GM23338 (cell line): ENCODE measurements at regions not wholly inside any gene's neighbourhood (a gene's known extent, or its start where the extent isn't known, plus 50 kb on each side); places are given as distances from the start of the nearest gene placed in this dataset.

ENCODE experiments used
- CREB1 ChIP-seq: fragments of 250-450 bp; sonication (Bioruptor Pico); IDR thresholded peaks from 2 replicates; pipeline ENCODE4 v1.5.0; 2020; ENCODE audit warnings: low read depth, mild to moderate bottlenecking, moderate library complexity
- EZH2phosphoT487 ChIP-seq: fragments of 200-600 bp; sonication (generic); IDR thresholded peaks from one replicate; pipeline ENCODE4 v1.8.1; 2018; ENCODE audit warnings: antibody characterized with exemption; ENCODE audit not compliant: unreplicated experiment
- JUNB ChIP-seq: IDR thresholded peaks from one replicate; pipeline ENCODE4 v1.6.1; 2016; ENCODE audit warnings: antibody characterized with exemption; ENCODE audit not compliant: unreplicated experiment
- ZNF331 ChIP-seq: fragments of 250-450 bp; sonication (Bioruptor Pico); IDR thresholded peaks from 2 replicates; pipeline ENCODE4 v1.5.0; 2020; ENCODE audit warnings: low read depth, mild to moderate bottlenecking, moderate library complexity
- TF ChIP-seq, protein P1 (sequence below), 2 experiments: fragments of 200-600 bp in 1 of 2; sonication (generic) in 1 of 2; conservative IDR thresholded peaks; 2 replicates each; pipeline versions ENCODE4 v1.5.1 to v1.6.1; 2016 to 2017; ENCODE audit warnings: antibody characterized with exemption in 2 of 2, low read depth in 2 of 2, mild to moderate bottlenecking in 2 of 2, moderate library complexity in 1 of 2
- TF ChIP-seq, protein P2 (sequence below): IDR thresholded peaks from one replicate; pipeline ENCODE4 v1.6.1; 2018; ENCODE audit warnings: antibody characterized with exemption; ENCODE audit not compliant: unreplicated experiment

DNA sequence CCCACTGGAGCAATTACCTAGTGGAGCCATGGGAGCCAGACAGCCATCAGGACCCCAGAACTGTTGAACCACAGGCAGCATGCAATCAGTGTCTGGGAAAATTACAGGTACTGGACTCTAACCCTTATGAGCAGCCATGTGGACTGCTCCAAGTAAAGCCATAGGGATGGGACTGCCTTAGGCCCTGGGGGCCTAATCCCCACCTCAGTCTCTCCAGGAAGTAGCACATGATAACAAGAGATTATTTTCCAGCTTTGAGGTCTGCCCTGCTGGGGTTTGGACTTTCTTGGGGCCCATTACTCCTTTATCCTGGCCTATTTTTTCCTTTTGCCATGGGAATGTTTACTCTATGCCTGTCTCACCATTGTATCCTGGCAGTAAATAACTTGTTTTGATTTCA lies 226.8 kb downstream of the AEBP2 start:
- TF ChIP-seq, protein P1, sequence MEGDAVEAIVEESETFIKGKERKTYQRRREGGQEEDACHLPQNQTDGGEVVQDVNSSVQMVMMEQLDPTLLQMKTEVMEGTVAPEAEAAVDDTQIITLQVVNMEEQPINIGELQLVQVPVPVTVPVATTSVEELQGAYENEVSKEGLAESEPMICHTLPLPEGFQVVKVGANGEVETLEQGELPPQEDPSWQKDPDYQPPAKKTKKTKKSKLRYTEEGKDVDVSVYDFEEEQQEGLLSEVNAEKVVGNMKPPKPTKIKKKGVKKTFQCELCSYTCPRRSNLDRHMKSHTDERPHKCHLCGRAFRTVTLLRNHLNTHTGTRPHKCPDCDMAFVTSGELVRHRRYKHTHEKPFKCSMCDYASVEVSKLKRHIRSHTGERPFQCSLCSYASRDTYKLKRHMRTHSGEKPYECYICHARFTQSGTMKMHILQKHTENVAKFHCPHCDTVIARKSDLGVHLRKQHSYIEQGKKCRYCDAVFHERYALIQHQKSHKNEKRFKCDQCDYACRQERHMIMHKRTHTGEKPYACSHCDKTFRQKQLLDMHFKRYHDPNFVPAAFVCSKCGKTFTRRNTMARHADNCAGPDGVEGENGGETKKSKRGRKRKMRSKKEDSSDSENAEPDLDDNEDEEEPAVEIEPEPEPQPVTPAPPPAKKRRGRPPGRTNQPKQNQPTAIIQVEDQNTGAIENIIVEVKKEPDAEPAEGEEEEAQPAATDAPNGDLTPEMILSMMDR (conservative IDR thresholded peaks at IDR 0.05; ENCODE audit: low read depth in 2 of 2) = no peak
- TF ChIP-seq ZNF331 (CRISPR knock-in tag) (no peak), JUNB (no peak), EZH2phosphoT487 (no peak), CREB1 (CRISPR knock-in tag) (no peak)
- TF ChIP-seq, protein P2, sequence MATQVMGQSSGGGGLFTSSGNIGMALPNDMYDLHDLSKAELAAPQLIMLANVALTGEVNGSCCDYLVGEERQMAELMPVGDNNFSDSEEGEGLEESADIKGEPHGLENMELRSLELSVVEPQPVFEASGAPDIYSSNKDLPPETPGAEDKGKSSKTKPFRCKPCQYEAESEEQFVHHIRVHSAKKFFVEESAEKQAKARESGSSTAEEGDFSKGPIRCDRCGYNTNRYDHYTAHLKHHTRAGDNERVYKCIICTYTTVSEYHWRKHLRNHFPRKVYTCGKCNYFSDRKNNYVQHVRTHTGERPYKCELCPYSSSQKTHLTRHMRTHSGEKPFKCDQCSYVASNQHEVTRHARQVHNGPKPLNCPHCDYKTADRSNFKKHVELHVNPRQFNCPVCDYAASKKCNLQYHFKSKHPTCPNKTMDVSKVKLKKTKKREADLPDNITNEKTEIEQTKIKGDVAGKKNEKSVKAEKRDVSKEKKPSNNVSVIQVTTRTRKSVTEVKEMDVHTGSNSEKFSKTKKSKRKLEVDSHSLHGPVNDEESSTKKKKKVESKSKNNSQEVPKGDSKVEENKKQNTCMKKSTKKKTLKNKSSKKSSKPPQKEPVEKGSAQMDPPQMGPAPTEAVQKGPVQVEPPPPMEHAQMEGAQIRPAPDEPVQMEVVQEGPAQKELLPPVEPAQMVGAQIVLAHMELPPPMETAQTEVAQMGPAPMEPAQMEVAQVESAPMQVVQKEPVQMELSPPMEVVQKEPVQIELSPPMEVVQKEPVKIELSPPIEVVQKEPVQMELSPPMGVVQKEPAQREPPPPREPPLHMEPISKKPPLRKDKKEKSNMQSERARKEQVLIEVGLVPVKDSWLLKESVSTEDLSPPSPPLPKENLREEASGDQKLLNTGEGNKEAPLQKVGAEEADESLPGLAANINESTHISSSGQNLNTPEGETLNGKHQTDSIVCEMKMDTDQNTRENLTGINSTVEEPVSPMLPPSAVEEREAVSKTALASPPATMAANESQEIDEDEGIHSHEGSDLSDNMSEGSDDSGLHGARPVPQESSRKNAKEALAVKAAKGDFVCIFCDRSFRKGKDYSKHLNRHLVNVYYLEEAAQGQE = no peak
